ENCODE measurements at regions not wholly inside any gene's neighbourhood (a gene's known extent, or its start where the extent isn't known, plus 50 kb on each side); places are given as distances from the start of the nearest gene placed in this dataset.

DNA sequence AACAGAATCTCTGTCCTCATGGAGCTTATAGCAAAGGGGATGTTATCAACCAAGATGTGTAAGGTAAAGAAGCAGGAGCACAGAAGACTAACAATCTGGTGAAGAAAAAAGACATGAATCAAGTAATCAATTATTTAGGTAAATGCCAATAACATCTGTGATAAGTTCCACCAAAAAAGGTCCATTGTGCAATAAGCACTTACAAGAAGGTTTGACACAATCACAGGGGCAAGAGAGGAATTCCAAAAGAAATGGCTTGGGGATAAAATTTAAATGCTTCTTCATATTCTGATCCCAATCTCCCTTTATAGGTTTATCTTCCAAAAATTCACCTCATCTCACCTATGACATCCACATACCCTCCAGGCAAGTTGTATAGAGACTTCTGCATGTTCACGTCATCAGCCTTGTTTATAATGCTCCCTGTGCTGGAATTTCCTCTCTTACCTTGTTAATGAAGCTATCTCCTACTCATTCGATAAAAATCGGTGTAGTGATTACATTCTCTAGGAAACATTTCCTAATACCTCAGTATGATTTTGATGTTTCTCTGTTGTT lies 53.6 kb upstream of the DPT start:
- ATAC-seq: no peak
- intact Hi-C loops (cut with DNase I): no loop called here
- no peak for DNase-seq (ENCODE audit: missing footprints)

DNA sequence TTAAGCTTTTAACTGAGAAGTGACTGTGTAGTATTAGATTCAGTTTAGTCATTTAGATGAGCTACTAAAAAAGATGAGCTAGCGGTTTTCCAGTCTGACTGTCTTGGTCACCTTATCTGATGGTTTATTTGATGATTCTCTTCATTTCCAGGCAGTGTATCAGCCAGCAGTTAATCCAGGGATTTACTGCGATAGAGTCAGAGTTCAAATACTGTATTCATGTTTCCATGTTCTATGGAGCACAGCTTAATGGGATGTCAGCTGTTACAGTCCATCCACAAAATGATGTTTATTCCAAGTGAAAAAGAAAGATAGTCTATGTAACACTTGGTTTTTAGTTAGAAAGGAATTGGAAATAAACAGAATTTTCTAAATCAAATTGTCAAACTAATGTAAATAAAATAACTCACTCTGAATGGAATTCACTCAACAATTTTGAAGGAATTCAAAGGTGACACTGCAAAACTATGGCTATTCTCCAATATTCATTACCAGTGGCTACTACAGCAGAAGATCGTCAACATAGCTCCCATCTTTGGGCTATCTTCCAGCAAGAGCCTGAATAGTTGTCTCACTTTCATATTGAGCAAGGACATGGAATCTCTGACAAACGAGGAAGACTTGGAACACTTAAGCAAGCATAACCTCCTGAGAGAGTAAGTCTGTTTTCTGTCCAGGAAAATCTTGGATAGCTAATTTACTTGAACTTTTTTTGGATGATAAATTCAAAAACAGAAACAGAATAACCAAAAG lies 54.6 kb upstream of the DPT start:
- DNase-seq (ENCODE audit: missing footprints) (no peak), ATAC-seq (peak; percentile 89)
- intact Hi-C loops (cut with DNase I): no loop called here

DNA sequence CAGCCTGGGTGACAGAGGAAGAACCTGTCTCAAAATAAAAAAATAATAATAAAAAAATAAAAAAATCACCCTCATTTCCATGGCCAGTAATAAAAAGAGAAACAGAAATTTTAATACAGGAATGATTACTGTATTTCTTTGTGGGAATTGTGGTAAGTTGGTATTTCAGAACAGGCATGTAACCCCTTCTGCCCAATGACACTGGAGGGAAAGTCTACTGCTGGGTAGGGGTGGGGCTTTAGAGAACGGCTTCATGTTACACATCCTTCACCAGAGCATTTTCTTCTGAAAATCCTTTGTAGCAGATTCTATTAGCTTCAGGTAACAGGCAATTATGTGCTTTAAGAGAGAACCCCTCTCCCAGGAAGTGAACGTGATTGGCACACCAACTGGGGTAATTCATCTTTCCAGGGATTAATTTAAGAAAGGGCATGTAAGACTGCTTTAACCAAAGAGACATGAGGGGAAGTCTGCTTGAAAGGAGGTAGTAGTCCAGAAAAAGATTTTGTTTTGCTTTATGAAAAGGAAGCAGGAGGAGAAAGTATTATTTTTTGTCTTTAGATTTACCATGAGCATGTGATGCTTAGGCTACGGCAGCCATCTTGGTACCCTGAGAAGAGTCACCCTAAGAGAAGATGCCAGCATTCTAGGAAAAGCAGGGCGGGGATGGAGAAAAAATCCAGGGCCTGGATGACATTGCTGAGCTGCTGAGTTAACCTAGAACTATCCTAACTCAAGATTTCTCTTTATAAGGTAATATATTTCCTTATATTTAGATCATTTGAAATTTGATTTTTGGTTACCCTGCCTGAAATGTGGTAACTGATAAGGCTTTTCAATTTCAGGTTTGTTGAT lies 57.7 kb upstream of the DPT start:
- intact Hi-C loops (cut with DNase I): no loop called here
- no peak for DNase-seq (ENCODE audit: missing footprints)
- ATAC-seq: no peak

DNA sequence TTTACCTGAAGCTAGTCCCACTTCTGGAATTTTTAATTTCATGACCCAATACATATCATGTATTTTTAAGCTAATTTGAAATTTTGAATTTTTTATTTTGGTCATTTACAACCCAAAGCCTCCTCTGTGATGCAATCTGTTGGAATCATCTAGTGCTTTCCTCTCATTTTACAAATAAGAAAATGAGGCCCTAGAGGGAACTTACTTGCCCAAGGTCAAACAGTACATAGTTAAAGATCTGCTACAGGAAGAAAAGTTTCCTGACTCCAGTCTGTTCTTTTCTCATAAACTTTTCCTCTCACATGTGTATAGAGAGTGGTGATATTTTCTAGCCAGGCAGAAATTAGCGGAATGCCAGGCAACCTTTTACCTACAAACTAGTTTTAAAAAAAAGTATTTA lies 59.3 kb upstream of the DPT start:
- no peak for DNase-seq (ENCODE audit: missing footprints)

DNA sequence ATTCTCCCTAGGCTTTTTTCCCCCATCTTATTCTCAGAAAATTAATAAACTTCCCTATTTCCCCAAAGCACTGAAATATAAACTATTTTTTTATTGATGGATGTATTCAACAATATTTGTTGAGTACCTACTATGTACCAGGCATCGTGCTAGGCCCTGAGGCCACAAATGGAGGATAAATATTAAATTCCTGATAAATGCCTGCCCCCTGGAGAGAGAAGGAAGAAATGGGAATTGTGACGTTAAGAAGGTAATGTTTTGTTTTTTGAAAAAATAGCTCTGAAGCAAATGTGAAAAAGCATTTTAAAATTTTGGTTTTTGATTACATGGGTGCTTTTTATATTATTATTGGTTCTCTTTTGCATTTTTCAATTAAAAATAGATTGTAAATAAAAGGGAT lies 60.5 kb upstream of the DPT start:
- intact Hi-C loops (cut with DNase I): no loop called here
- DNase-seq (ENCODE audit: missing footprints): no peak
- ATAC-seq: no peak

More for the DNA sequence above, 59.3 kb upstream of the DPT start:
- ATAC-seq: no peak
- intact Hi-C loops (cut with DNase I): no loop called here

DNA sequence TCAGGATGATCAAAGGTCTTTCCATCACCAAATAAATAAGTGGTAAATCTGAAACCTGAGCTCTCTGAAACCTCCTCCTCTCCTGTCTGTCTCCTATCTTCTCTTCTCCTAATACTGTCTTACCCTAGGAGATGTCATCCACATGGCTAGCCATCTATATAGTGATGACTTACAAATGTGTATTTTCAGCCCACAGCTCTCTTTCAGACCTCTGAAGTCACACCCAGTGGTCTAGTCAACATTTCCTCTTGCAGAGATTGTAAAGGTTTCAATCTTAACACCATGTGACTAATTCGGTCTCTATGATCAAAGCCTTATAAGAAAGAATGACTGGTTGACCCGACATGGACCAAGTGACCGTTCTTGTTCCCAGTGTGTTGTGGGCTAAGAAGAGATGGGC lies 63.1 kb upstream of the DPT start:
- DNase-seq (ENCODE audit: missing footprints): no peak
- intact Hi-C loops (cut with DNase I): no loop called here
- ATAC-seq: no peak

DNA sequence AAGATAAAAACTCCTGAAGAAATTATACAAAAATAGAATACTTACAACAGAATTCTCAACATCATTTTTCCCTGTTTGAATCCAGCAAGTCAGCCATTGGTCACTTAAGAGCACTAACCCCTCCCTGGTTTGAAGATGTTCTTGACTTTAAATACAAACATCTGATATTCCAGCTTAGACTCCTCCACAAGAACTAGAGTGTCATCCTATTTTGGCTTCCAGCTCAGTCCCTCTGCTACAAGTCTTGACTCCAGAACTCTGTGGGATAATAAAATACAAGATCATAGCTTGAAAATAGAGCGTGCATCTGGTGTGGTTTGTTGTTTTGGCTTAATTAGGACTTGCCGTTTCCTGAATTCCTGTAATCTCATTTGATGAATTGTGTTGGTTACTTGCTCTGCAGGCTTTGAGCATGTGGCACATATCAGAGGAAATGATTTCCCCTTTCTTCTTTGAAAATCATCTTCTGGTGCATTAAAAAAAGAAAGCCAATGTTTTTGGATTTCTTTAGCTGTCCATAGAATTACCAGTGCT lies 63.7 kb upstream of the DPT start:
- intact Hi-C loops (cut with DNase I): no loop called here
- DNase-seq (ENCODE audit: missing footprints) (no peak), ATAC-seq (no peak)

DNA sequence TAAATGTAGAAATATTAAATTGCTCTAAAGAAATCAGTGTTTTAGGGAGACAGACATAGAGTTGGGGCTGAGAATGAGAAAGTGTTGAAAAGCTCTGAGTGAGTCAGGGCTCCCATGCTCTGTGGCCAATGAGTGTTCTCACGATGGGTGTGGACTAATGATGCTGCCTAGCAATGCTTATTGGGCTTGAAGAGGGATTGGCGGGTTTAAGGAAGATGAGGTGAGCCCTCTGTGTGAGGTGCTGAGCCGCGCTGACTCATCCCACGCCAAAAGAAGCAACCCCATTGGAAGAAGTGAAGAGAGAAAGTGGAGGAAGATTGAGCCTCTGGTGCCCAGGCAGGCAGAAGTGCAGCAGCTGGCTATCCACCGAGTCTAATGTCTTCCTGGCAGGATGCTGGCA lies 65.1 kb upstream of the DPT start:
- DNase-seq (ENCODE audit: missing footprints): no peak
- ATAC-seq: no peak
- intact Hi-C loops (cut with DNase I): no loop called here

DNA sequence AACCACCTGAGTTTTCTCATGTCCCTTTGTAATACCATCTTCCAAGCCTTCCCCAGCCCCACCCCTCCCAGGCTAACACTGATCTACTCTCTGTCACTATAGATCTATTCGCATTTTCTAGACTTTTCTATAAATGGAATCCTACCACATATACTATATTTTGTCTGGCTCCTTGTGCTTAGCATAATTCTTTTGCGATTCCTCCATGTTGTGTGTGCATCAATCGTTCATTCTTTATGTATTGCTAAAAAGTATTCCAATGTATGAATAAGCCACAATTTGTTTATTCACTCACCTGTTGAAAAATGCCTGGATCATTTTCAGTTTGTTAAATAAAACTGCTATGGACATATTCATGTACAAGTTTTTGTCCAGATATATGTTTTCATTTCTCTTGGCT lies 66.7 kb upstream of the DPT start:
- ATAC-seq (no peak), DNase-seq (ENCODE audit: missing footprints) (no peak)
- intact Hi-C loops (cut with DNase I): no loop called here

DNA sequence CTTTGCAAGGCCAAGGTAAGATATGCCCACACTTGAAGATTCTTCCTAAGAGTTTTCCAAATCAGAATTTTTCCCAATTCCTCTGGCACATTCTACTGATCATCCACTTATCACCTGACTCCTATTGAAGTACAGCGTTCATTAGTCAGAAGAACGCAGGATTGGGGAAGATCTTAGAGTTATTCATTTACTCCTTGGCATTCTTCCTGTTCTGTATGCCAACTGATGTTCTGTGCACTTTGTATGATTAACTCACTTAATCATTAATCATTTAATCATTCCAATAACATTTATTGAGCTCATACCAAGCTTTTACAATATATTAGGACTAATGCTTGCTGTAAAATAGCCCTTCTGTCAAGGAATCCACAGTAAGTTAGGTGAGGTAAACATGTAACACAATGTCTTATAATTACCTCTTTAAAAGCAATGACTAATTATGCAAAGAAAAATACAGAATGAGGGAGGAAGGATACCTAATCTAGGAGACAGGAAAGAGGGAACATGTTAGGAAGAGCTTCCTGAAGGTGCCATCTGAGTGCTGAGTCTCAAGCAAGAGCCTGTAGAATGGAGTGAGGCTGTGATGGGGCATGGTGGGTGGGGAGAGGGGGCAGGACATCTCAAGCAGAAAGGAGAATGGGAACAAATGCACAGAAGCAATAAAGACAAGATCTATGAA lies 71.1 kb upstream of the DPT start:
- DNase-seq (ENCODE audit: missing footprints) (no peak), ATAC-seq (no peak)
- intact Hi-C loops (cut with DNase I): no loop called here

DNA sequence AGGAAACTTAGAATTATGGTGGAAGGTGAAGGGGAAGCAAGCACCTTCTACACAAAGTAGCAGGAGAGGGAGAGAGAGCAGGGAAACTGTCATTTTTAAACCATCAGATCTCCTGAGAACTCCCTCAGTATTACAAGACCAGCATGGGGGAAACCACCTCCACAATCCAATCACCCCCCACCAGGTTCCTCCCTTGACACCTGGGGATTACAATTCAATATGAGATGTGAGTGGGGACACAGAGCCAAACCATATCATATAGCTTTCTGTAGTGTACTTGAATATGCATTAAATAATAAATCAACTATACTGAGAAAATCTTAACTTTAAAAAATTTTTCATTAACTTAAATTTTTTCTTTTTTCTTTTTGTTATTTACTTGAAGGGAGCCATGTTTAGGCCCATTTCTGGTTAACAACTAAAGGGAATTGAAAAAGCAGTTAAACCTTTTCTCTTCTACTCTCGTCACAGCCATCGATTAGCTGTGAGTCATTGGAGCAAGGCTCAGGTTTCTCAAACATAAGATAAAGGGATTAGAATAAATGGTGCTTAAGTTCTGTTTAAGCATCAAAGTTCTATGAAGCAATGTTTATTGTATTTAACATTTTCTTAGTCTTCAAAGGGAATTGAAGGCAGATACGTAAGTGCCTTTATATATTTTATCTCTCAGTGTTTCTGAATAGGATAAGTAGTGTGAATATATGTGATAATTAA lies 72.2 kb upstream of the DPT start:
- no peak for ATAC-seq
- intact Hi-C loops (cut with DNase I): no loop called here
- DNase-seq (ENCODE audit: missing footprints): no peak

DNA sequence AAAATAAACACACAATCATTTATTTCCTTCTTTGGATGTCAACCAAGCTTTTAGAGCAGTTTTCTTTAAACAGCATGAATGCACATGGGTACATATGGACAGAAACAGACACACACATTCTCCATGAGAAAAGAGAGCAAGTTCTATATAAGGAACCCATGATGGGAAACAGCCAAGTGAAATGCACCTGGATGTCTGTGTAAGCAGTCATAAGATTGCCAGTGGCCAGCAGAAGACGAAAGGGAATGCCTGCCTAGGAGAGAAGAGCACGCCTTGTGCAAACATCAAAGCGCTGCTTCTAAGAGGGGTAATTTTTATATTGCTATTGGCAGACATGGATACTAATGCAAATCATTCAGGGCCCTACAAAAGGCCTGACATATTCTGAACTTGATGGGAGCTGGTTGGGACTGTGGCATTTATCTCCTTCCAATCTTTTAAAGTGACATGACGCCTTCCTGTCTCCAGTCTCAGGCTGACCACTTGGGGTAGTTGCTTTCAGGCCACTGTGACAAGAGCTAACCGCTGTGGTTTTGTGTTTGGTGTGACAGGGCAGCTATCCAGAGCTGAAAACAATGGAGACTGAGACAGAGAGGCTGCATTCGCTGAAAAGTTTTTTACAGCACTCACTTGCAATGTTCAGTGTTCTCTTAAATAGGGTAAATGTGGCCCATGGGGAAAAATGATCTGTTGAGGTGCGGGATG lies 75.0 kb upstream of the DPT start:
- no peak for ATAC-seq
- intact Hi-C loops (cut with DNase I): no loop called here
- DNase-seq (ENCODE audit: missing footprints): no peak

DNA sequence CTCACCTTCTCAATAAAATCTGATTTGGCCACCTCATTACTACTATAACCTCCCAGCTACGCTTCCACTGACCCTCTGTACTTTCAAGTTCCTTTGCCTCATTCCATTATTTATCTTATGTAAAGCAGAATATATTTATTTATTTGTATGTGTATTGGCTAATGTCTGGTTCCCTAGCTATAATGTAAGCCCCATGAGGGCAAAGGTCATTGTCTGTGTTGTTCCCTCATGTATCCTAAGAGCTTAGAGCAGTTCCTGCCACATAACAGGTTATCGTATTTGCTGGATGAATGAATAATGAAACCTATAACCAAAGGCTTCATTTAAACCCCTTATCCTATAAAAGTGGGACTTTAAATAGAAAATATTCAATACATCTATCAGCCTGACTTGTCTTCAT lies 77.9 kb upstream of the DPT start:
- DNase-seq (ENCODE audit: missing footprints): no peak
- ATAC-seq: no peak
- intact Hi-C loops (cut with DNase I): no loop called here

DNA sequence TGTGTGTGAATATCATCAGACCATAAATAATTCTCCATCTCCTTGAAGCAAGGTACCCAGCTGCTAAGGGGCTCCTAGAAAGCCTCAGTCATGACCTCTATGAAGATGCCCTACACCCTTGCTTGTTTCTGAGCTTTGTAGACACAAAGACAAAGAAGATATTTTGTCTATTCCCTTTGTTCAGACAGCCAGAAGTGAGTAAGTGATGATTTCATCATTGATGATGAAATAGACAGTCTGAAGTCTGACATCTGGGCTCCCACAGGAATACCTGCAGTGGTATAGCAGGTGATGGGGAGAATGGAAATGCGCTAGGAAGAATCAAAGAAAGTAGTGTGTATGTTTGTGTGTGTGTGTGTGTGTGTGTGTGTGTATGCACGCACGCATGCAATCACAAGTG lies 82.2 kb upstream of the DPT start:
- intact Hi-C loops (cut with DNase I): no loop called here
- no peak for DNase-seq (ENCODE audit: missing footprints)
- no peak for ATAC-seq

DNA sequence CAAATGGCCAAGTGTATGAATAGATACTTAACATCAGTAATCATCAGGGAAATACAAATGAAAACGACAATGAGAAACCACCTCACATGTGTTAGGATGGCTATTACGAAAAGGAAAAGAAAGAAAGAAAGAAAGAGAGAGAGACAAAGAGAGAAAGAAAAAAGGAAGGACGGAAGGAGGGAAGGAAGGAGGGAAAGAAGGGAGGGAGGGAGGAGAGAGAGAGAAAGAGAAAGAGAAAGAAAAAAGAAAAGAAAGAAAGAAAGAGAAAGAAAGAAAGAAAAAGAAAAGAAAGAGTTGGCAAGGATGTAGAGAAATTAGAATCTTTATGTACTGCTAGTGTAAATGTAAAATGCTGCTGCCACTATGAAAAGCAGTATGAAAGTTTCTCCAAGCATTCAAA lies 90.7 kb upstream of the DPT start:
- ATAC-seq (no peak), DNase-seq (ENCODE audit: missing footprints) (no peak)
- intact Hi-C loops (cut with DNase I): loop anchor here (5.0 kb wide), 3 partner anchors 47 to 182 kb away; no protein-coding TSS in a partner anchor

DNA sequence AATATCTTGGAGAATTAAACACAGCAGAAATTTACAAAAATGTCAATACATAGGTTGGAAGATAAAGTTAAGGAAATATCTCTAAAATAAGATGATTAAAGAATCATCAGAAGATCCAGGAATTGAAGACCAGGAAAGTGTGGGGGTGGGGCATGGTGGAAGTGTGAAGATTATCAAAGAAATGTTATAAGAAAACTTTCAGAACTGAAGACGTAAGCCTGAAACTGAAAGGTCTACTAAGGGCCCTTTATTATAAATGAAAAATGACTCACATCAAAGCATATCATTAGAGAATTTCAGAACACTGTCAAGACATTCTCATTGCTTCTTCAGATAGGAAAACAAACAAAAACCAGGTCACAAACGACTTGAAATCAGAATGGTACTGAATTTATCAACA lies 92.4 kb upstream of the DPT start:
- intact Hi-C loops (cut with DNase I): loop anchor here (5.0 kb wide), 3 partner anchors 49 to 184 kb away; no protein-coding TSS in a partner anchor
- no peak for DNase-seq (ENCODE audit: missing footprints)
- ATAC-seq: no peak

DNA sequence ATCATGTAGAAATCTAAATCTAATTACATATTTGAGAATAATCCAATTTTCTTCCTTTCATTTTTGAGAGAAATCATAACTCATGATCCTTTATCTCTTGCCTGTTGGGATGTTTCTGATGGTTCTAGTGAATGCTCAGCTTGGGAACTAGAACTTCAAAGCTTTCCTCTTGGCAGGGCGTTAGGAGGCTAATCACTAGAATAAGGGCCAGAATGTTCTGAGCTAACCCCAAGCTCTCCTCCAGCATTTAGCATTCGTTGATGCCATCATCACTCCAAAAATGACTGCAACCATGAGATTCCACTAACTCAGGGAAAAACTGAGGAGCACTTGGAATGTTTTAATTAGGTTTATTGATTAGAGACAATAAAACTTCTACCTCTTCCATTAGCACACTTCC lies 93.9 kb upstream of the DPT start:
- intact Hi-C loops (cut with DNase I): loop anchor here (5.0 kb wide), 3 partner anchors 51 to 186 kb away; no protein-coding TSS in a partner anchor

DNA sequence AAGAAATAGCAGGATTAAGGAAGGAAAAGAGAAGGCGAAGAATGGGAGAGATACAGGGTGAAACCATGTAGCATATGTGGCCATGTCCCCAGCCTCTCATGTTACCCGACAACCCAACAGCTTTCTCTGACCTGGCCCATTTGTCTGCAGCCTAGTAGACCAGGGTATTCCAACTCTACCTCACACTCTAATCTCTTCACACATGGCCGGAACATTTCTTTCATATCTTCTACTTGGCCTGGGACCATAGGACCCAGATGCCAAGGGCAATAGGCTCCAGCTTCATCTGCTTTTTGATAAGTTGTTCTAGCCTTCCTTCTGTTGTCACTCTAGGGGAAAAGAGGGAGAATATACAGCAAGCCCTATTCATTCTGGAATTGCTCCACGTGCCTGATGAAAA lies 95.0 kb upstream of the DPT start:
- intact Hi-C loops (cut with DNase I): loop anchor here (5.0 kb wide), 3 partner anchors 52 to 187 kb away; no protein-coding TSS in a partner anchor
- DNase-seq (ENCODE audit: missing footprints): no peak
- ATAC-seq: peak; percentile 88

More for the DNA sequence above, 93.9 kb upstream of the DPT start:
- ATAC-seq (peak; percentile 49), DNase-seq (ENCODE audit: missing footprints) (no peak)

Measured in Right ventricle myocardium inferior (tissue), 1 donor.